ENCODE measurements at regions not wholly inside any gene's neighbourhood (a gene's known extent, or its start where the extent isn't known, plus 50 kb on each side); places are given as distances from the start of the nearest gene placed in this dataset.

DNA sequence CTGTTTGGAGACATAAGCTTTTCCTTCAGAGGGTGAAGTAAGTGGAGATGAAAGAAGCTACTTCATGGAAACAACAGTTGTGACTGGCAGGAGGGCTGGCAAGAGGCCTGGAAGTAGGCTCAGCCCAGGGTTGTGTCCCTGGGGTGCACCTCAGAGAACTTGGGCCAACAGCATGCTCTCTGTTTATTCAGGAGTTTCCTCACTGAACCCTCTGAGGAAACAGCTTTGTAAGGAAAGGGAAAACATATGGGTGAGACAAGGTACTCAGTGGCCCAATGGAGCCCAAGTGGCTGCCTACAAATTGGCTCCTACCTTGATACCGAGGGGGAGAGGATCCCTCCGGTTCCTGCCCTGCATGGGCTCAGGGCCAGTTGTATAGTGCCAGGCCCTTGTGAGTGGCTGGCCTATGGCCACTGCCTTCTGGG is 115.5 kb upstream of the ITGA6 start:
- TF ChIP-seq POLR2A (IDR thresholded peaks at IDR 0.05; ENCODE audit: low read length) = no peak
- no peak for TF ChIP-seq GATA1 (IDR thresholded peaks at IDR 0.05; ENCODE audit: low read depth, low read length)
